ENCODE measurements at regions not wholly inside any gene's neighbourhood (a gene's known extent, or its start where the extent isn't known, plus 50 kb on each side); places are given as distances from the start of the nearest gene placed in this dataset.

- TF ChIP-seq CTCF (IDR thresholded peaks at IDR 0.05; ENCODE audit: insufficient read depth, low read length, poor library complexity, severe bottlenecking) = no peak
- no peak overlapping the region for H3K4me3 ChIP-seq (ENCODE audit: low read depth, low read length)
- H3K36me3 ChIP-seq (ENCODE audit: control insufficient read depth, insufficient read depth, low read length) = no peaks in the 10 kb centered on the region
- no peaks in the 10 kb centered on the region for H3K27me3 ChIP-seq (ENCODE audit: control insufficient read depth, insufficient read depth, low read length)
- no peak for DNase-seq (ENCODE audit: low read depth)
Observed at GRCh38 chr18:57202881-57203280, 56.0 kb downstream of the BOD1L2 start.

- H3K4me3 ChIP-seq (ENCODE audit: low read depth, low read length) = no peak overlapping the region
- no peak for DNase-seq (ENCODE audit: low read depth)
- no peak for TF ChIP-seq CTCF (IDR thresholded peaks at IDR 0.05; ENCODE audit: insufficient read depth, low read length, poor library complexity, severe bottlenecking)
Observed at GRCh38 chr18:57205641-57206040, 58.8 kb downstream of the BOD1L2 start.

GRCh38 chr18:57207124-57207916, 60.4 kb downstream of the BOD1L2 start:
- TF ChIP-seq CTCF (IDR thresholded peaks at IDR 0.05; ENCODE audit: insufficient read depth, low read length, poor library complexity, severe bottlenecking) = no peak
- Histone ChIP-seq H3K27me3 (ENCODE audit: control insufficient read depth, insufficient read depth, low read length) (no peaks in the 10 kb centered on the region), H3K4me3 (ENCODE audit: low read depth, low read length) (no peak overlapping the region), H3K36me3 (ENCODE audit: control insufficient read depth, insufficient read depth, low read length) (no peaks in the 10 kb centered on the region)
- DNase-seq (ENCODE audit: low read depth) = no peak

More at GRCh38 chr18:57205641-57206040, 58.8 kb downstream of the BOD1L2 start:
- H3K27me3 ChIP-seq (ENCODE audit: control insufficient read depth, insufficient read depth, low read length) = no peaks in the 10 kb centered on the region
- H3K36me3 ChIP-seq (ENCODE audit: control insufficient read depth, insufficient read depth, low read length) = no peaks in the 10 kb centered on the region

GRCh38 chr18:57208047-57208446, 61.2 kb downstream of the BOD1L2 start:
- Histone ChIP-seq H3K4me3 (ENCODE audit: low read depth, low read length) (no peak overlapping the region), H3K36me3 (ENCODE audit: control insufficient read depth, insufficient read depth, low read length) (no peaks in the 10 kb centered on the region), H3K27me3 (ENCODE audit: control insufficient read depth, insufficient read depth, low read length) (no peaks in the 10 kb centered on the region)
- no peak for TF ChIP-seq CTCF (IDR thresholded peaks at IDR 0.05; ENCODE audit: insufficient read depth, low read length, poor library complexity, severe bottlenecking)
- DNase-seq (ENCODE audit: low read depth) = no peak

GRCh38 chr18:57209713-57210106, 62.8 kb downstream of the BOD1L2 start:
- no peaks in the 10 kb centered on the region for H3K27me3 ChIP-seq (ENCODE audit: control insufficient read depth, insufficient read depth, low read length)
- no peak for DNase-seq (ENCODE audit: low read depth)
- H3K4me3 ChIP-seq (ENCODE audit: low read depth, low read length) = no peak overlapping the region
- no peak for TF ChIP-seq CTCF (IDR thresholded peaks at IDR 0.05; ENCODE audit: insufficient read depth, low read length, poor library complexity, severe bottlenecking)
- no peaks in the 10 kb centered on the region for H3K36me3 ChIP-seq (ENCODE audit: control insufficient read depth, insufficient read depth, low read length)

All from kidney epithelial cell (primary cell).